NCI-H2081 (cell line): ENCODE measurements at regions not wholly inside any gene's neighbourhood (a gene's known extent, or its start where the extent isn't known, plus 50 kb on each side); places are given as distances from the start of the nearest gene placed in this dataset.
"Not testable (repeated sequence)": the region's sequence is repeated elsewhere in the genome, so short reads cannot be mapped to it uniquely, and the experiment has no call there.

ENCODE experiments used
- DNase-seq, 2 experiments: peaks; one replicate each; lab custom pipeline; 2025; lab: John Stamatoyannopoulos, UW

DNA sequence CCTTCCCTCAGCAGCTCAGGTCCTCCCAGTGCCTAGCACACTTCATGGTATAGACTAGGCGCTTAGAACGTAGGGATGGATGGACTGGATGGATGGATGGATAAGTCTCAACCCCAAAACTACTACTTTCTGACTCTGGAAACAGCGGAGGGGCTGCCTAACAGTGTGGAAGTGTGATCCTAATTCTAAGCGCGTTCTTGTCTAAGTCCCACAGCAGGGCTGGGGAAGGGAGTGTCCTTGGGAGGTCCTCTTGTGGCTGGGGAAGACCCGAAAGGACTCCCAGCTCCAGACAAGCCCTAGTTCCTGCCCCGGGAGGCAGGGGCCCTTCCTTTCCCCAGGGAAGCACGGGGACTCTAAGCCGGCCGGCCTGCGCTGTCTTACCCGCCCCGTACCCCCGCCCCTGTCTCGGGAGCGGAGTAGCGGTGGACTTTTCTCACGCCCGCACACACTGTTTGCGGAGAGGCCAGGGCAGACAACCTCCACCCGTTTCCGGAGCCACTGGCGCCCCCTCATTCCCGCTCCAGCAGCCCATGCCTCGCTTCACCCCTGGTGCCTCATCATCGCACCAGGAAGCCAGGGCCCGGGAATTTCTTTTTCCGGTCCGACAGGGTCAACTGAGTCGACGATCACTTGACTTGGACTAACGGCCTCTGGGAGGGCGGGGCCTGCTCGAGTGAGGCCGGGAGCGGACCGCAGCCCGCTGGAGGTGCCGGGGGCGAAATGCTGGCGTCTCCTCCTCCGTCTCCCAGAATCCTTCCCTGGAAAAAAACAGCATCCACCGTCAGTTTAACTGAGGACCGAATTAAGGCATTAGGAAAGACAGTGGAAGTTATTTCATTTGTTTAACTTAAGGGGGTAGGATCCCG is 133.3 kb downstream of the TBC1D2B start:
- peak in 1 of 2 experiments; percentile 28 for DNase-seq

DNA sequence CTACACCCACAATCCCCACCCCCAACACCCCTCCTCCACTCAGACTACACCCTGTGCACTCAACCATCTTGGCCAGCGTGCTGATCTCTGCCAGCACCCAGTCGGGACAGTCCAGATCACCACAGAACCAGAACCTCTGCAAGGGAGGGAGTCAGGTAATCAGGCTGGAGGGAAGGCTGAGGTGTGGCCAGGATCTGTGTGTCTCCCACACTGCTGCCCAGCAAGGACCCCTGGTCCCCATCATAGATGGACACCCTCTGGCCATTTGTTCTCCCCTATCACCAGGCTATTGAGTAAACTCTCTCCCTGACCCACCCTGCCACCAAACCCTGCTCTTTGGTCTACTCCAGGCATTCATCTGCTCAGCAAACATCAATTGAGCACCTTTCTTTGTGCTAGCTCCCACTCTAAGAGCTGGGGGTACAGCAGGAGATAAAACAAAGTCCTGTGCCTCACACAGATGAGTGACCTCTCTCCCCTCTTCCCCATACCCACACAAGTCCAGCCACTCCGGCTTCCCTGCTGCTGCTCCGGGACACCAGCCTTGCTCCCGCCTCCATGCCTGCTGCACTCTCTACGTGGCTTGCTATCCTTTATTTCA is 134.8 kb downstream of the TBC1D2B start:
- no peak for DNase-seq

DNA sequence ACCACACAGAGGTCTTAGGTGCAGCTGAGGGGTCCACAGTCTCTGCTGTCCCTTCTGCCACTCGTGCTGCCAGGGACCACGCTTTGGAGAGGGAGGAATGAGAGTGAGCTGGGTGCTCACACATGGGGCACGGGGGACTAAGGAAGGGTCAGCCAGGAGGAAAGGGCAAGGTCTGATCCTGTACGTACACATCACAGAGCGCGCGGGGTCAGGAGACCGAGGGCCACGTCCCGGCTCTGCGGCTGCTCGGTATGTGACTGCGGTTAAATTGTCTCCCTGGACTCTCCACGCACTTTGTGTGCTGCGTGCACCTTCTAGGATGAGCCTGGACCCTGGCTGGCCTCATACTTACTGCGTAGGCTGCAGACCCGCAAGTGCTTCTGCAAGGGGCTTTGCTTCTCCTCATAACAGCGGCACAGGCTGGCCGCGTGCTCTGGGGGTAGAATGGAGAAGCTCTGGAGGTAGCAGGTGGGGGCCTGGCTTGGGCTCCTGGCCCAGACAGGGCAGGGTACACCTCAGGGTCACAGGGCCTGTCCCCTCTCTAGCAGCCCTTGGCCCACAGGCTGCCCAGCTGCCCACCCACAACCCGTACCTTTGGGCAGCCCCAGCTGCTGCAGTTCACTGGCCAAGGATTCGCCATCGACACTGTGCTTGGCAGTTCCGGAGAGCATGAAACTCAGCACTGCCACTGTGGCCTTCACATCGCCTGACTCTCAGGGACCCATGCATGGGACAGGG is 136.3 kb downstream of the TBC1D2B start:
- DNase-seq = not testable (repeated sequence)

DNA sequence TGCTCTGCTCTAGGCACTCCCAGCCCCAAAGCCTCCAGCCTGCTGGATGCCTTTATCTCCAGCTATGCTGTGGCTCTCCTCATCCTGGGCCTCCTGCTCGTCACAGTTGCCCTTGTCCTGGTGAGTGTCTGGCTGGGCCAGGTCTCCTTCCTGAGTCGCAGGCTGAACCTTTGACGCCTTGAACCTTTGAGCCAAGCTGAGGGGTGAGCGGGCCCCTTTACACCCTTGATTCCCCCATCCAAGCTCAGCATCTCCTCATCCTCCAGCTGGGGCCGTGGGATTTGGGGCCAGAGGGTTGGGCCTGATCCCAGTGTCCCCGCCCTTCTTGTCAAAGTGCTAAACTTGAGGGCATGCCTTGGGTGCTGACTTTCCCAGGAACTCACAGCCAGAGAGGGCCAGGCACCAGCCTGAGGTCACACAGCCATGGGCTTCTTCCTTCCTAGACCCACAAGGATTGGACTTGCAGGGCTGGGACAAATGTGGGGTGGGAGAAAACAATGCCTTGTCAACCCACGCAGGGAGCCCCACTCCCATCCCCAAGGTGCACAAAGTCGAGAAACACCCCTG is 137.0 kb downstream of the TBC1D2B start:
- no peak for DNase-seq

DNA sequence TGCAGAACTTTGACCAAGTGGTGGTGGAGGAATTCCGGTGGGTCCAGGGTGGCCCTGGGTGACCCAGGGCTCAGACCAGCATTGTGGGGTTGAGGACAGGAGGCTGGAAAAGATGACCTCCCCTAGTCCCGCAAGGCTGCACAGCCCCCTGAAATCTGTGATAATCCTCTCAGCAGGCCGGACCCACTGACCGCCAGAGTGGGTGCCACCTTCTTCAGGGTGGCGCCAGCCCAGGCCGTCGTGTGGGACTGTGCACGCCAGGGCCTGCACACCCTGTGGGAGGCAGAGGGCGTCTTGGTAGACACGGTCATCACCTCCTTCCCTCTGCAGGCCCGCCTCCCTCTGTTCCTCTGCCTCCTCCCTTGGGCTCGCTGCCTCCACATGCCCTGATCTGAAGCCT is 137.7 kb downstream of the TBC1D2B start:
- DNase-seq = no peak

DNA sequence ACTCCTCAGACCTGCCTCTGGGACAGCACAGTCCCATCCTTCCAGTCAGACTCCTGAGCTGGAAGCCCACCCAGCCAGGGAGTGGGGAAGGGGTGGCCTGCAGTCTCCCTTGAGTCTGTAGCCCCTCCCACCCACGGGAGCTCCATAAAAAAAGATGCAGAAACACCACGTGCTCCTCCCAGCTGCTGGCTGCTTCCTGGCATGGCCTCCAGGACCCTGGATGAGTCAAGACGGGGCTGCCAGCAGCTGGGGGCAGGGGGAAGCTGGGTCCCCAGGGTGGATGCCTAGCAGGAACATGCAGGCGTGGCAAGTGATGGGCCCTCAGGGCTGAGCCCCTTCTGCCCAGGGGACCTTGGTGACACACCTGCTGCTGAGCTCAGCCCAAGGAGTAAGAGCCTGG is 138.5 kb downstream of the TBC1D2B start:
- DNase-seq = not testable (repeated sequence)

DNA sequence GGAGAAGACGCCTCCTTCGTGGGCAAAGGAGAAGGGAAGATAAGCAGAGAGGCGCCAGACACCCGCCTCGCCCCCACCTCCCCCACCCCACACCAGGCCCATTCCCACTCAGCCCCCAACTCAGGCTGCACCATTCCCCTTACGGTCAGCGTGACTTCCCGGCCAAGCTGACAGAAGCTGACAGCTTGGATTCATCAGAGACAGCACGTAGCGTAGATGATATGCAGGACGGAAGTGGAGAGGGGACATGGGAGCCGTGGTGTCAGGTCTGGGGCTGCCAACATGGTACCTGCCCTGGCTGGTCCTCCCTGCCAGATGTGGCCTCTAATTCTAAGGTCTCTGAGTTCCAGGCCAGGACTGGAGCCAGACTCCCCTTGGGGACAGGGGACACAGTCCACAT is 139.0 kb downstream of the TBC1D2B start:
- DNase-seq = not testable (repeated sequence)

DNA sequence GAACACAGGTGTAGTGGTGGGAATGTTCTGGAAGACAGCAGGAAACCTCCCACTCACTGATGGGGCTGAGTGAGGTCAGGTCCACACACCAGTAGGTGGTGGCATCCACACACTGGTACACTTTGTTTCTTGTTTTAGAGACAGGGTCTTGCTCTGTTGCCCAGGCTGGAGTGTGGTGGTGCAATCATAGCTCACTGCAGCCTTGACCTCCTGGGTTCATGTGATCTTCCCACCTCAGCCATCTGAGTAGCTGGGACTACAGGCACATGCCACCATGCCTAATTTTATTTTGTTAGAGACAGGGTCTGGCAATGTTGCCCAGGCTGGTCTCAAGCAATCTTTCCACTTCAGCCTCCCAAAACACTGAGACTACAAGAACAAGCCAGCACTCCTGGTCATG is 140.9 kb downstream of the TBC1D2B start:
- DNase-seq = not testable (repeated sequence)

DNA sequence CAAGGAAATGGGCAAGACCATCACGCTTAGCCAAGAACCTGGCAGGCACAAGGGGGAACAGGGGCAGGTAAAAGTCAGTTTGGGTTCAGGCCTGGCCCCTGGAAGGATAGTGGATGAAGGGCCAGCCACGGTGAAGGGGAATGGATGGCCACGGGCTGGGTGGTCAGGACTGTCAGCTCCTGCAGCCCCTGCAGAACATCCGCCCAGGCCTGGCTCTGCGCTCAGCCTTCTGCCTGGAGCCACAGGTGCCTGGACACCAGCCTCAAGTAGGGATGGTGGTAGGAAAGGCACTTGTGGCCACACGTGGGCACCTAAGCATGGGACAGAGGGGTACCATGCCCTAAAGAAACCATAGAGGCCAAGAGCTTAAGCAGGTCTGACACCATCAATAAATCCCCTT is 143.0 kb downstream of the TBC1D2B start:
- DNase-seq = not testable (repeated sequence)

DNA sequence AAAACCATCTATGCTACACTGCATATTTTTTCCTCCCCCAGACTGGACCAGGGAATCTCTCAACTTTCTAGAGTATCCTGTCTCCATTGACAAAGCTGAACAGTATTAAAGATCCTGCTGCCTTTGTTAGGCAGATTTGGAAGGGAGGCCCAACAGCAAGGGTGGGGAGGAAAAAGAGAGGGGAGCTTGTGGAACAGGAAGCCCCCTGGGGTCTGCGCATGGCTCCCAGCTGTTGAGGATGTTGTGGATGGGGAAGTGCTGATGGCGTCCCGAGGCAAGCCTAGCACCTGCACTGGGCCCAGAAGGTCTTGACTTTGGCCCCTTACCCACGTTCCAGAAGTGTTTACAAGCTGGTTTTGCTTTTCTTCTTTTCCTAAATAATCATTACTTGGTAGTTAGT is 146.6 kb downstream of the TBC1D2B start:
- not testable (repeated sequence) for DNase-seq

DNA sequence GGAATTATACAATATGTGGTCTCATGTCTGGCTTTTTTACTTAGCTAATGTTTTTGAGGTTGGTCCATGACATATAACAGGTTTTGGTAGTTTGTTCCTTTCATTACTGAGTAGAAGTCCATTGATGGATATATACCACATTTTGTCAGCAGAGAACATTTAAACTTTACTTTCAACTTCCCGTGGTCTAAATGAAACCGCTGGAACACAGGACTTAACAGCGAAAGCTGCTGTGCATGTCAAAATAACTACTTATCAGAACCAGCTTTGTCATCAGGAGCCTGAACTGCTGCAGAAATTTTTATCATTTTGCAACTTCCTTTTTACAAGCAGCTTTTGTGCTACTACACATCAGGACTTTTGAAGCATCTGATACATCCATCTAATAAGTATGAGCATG is 147.0 kb downstream of the TBC1D2B start:
- DNase-seq = not testable (repeated sequence)

DNA sequence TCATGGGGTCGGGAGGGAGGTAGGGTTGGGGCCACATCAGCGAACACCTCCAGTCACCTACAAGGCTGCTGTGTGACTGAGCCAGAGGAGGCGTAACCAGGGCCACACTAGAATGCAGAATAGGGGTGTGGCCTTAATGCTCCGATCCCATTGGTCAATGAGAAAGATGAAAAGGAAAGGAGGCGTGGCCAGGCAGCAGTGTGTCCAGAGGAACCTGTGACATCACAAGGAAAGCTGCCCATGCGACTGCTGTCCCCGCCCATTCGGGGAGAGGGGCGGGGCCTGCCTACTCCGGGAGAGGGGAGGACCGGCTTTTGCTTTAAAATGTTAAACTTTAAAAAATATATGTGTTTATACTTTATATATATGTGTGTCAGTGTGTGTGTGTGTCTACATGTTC is 150.7 kb downstream of the TBC1D2B start:
- DNase-seq = peak; percentile 4 to 16

DNA sequence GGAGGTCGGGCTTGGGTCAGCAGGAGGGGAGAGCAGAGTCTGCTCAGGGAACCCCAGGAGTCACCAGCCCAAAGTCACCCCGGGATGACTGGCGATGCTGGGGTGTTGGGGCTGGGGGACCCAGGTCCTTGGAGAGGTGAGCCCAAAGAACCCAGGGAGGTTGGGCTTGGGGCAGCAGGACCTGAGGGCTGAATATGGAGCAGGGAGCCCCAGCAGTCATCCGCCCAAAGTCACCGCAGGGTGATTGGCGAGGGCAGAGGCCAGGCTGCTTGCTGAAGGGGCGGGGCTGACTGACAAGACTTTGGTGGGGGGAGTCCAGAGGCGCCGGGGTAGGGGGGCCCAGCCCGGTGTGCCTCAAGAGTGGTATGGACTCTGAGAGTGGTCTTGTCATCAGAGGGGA is 151.2 kb downstream of the TBC1D2B start:
- DNase-seq = not testable (repeated sequence)

DNA sequence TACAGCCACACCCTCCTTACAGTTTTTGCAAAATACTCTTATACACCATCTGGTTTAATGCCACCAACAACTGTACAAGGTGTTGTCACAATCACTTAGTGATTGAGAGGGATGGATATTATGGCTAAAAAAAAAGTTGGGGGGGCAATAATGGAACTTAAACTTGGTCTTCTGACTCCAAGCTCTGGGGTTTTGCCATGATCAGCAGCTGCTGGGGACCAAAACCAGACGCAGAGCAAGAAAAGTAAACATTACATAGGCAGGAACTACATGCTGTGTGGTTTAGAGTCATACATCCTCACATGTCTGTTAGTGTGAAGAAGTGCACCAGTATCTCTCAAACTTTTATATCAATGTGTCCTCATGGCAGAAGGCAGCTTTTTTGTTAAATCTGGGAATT is 152.4 kb downstream of the TBC1D2B start:
- peak in 1 of 2 experiments; percentile 27 for DNase-seq

DNA sequence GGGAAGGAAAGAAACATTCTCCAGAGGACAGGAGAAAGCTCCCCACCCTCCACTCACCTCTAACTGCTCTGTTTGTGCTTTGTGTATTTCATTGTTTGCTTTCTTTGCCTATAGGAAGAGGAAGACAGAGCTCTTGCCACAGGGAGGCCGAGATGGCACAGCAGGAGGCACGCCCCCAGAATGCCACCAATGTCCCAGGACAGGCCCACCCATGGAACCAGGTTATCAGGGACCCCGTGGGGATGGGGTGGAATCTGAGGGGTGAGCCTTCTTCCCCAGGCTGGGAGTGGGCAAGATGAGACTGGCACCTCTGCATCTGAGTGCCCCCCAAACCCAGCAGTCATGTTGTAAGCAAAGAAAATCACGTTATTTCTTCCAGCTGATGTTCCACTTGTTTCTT is 155.8 kb downstream of the TBC1D2B start:
- no peak for DNase-seq

DNA sequence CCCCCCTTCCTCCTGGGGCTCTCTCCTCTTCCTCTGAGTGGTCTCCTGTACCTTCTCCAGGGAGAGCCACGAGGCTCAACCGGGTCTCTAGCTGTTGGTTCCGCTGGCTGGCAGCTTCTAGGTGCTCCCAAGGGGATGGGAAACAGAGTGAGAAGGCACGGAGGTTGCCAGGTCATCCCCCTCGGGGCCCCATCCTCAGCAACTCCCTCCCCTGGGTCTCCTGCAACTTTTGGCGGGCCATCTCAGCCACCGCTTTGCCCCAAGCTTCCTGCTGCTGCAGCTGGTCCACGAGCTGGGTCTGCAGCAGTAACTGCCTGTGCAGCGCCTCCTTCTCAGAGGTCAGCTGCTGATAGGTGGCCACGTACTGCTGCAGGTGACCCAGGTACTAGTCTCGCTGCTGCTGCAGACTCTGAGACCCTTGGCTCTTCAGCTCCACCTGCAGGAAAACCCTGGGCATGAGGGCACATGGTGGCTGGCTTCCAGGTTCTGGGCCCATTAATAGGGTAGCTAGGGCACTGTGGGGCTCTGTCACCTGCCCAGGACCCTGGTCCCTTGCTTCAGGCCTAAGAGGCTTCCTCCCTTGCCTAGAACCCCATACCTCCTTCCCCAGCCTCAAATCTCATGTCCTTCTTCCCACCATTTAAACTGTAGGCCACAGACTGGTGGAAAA is 160.4 kb downstream of the TBC1D2B start:
- DNase-seq = not testable (repeated sequence)

DNA sequence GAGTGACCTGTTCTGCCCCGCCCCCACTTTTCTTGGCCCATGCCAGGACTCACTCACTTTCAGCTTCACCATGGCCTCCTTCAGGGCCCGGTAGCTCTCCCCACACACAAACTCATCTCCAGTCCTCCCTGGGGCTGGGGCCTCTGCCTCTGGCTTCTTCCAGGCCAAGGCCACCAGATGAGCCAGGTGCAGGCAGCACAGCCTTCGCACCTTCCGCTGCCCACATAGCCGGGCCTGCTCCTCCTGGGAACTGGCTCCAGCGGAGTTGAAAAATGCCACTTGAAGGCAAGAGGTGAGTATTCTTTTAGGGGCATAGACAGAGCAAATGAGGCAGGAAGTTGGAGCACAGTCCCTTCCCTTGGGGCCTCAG is 161.6 kb downstream of the TBC1D2B start:
- not testable (repeated sequence) for DNase-seq

DNA sequence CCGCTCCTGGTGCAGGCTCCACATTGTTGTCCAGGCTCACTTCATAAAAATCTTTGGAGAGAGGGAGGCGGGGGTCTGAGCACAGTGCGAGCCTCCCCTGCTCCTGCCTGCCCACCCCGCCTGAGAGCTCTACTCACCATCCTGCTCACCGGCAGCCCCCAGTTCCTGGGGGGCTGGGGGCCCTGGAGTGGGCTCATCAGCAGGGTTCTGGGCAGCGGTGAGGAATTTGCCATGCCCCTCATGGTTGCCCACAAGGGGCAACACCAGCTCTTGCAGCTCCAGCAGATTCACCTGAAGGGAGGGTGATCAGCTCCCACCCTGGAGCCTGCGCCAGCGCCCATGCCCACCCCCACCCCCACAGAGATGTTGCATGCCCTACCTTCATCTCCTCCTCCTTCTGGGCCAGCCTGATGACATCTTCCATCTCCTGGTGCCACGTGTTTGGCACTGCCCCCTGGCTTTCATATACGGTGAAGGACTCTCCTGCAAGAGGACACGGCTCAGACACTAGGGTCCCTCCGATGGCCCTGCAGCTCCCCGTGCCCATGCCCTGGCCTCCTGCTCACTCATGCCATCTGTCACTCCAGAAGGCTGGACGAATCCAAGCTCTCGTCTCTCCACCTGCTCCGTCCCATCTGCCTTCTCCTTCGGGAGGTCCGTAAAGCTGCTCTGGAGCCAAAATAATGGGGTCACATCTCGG is 162.1 kb downstream of the TBC1D2B start:
- DNase-seq = no peak

DNA sequence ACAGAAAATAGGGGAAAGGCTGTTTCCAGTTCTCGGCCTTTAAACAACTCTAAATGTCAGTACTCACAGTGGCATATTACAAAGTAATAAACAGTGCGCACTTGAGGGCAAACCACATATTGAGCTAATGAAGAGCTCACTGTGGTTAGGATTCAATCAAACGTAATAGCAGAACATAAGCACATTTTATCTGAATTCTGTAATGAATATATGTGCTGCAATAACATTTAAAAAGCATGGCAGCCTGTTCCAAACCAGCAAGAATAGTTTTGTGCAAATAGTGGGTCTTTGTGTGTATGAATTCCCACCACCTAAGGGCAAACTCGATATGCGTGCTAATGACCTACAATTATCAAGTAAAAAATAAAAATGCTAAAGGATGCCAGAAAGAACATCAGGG is 163.0 kb downstream of the TBC1D2B start:
- DNase-seq = peak in 1 of 2 experiments; percentile 2

DNA sequence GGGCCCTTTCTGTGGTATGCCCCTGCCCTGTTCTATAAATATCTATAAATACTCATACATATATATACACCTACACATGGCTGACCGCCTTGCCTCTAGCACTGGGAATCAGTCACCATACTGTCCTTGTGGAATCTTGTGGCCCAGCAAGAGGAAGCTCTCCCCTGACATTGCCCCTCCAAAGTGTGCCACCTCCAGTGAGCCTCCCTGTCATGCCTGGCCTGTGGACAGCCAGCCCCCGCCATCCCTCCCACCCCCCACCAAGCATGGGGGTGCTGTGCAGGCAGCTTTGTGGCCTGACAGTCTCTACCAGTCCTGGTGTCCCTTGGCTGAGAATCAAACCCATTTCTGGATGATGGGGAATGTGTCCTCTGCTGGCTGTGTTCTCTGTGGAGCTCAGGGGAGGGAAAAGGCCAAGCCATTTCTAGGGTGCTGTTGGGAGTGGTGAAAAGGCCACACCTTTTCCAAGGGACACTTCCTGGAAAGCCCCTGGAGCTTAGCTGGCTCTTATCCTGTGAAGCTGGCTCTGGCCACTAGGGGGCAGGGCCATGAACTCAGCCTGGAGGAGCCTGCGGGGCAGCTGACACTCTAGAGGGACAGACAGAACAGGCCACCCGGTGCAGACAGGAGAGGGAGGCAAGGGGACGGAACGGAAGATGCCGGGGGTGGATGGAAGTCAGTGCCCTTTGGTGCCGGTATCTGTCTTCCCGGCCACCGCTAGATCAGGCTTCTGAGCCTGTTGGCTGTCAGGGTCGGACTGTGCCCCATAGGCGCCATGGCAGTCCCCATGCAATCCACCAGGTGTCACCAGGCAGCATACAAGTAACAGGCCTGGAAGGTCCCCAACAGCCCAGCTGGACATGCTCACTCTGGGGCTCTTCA is 167.2 kb downstream of the TBC1D2B start:
- DNase-seq = peak; percentile 64
